Esophagus squamous epithelium (tissue), 5 donors: ENCODE measurements at regions not wholly inside any gene's neighbourhood (a gene's known extent, or its start where the extent isn't known, plus 50 kb on each side); places are given as distances from the start of the nearest gene placed in this dataset.

Experiments
- DNase-seq: peaks from one replicate; lab custom pipeline; 2025; lab: John Stamatoyannopoulos, UW
- H3K27ac ChIP-seq, 4 donors: fragments of 200-600 bp; sonication (generic); one replicate each; pipeline ENCODE4 v1.5.1; 2016 to 2019; ENCODE audit warnings: mild to moderate bottlenecking in 1 of 4
- H3K27me3 ChIP-seq, 4 donors: fragments of 200-600 bp; sonication (generic); 1 replicate in 3 of 4; 2 replicates in 1 of 4; pipeline versions ENCODE4 v1.5.1 to v1.6.0; 2017 to 2021; ENCODE audit warnings: antibody characterized with exemption in 1 of 4
- H3K36me3 ChIP-seq, 3 donors: fragments of 200-600 bp; sonication (generic); one replicate each; pipeline ENCODE4 v1.5.1; 2016 to 2019
- H3K4me1 ChIP-seq, 3 donors: fragments of 200-600 bp; sonication (generic); one replicate each; pipeline ENCODE4 v1.5.1; 2017 to 2019
- H3K4me3 ChIP-seq, 4 donors: fragments of 200-600 bp; sonication (generic); 1 replicate in 3 of 4; 2 replicates in 1 of 4; pipeline ENCODE4 v1.5.1; 2016 to 2019; ENCODE audit warnings: mild to moderate bottlenecking in 2 of 4, moderate library complexity in 1 of 4
- H3K9me3 ChIP-seq, 3 donors: fragments of 200-600 bp; sonication (generic); one replicate each; pipeline ENCODE4 v1.5.1; 2016 to 2019
- POLR2A ChIP-seq, 4 donors: fragments of 450-650 bp; IDR thresholded peaks; one replicate each; pipeline ENCODE4 v1.6.1; 2017; ENCODE audit warnings: antibody characterized with exemption in 4 of 4, mild to moderate bottlenecking in 4 of 4, moderate library complexity in 3 of 4
- WGBS, 2 donors: methylation state at CpG; one replicate each; pipeline ENCODE4 v1.1.5; 2018; 5-methylcytosine and 5-hydroxymethylcytosine counted together
- intact Hi-C: fragments of 100-400 bp; cut with DNase I; formaldehyde crosslinking; loops from one replicate; pipeline ENCODE4 v1.15.0; 2022
- TF ChIP-seq, protein P1 (sequence below), 6 experiments: fragments of 450-650 bp in 4 of 6; fragments of 200-600 bp in 2 of 6; sonication (generic) in 2 of 6; IDR thresholded peaks; one replicate each; pipeline ENCODE4 v1.5.1; 2016 to 2019; ENCODE audit warnings: antibody characterized with exemption in 6 of 6, mild to moderate bottlenecking in 4 of 6, moderate library complexity in 4 of 6
- donor health status: DM: yes; HTN: yes; CAD: no.

DNA sequence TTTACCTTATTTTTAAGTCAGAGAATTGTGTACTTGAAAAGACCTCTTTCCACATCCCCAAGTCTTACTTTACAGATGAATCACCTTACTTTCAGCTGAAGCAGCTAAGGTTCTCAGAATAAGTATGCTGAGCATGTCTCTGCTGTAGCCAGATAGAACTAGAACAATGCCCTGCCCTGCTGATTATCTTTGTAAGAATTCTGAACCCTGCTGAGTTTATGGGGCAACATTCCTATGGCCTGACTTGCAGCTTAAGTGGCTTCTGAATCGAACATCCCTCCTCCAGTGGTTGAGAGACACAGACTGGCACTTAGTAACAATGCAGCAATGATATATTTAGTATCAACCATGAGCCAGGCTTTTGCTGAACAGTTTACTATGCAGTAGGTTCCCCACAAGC is 592.0 kb upstream of the WWC1 start:
- no peak for DNase-seq
- Histone ChIP-seq H3K4me3 (no peak overlapping the region), H3K4me1 (peaks cover 0 to 11% (median 4%) of the 10 kb centered on the region in 3 donors), H3K9me3 (no peaks in the 10 kb centered on the region), H3K27ac (peak overlapping the region; percentile 39 to 65 (median 52)), H3K36me3 (no peaks in the 10 kb centered on the region), H3K27me3 (no peaks in the 10 kb centered on the region)
- TF ChIP-seq POLR2A (IDR thresholded peaks at IDR 0.05) = no peak
- TF ChIP-seq, protein P1, sequence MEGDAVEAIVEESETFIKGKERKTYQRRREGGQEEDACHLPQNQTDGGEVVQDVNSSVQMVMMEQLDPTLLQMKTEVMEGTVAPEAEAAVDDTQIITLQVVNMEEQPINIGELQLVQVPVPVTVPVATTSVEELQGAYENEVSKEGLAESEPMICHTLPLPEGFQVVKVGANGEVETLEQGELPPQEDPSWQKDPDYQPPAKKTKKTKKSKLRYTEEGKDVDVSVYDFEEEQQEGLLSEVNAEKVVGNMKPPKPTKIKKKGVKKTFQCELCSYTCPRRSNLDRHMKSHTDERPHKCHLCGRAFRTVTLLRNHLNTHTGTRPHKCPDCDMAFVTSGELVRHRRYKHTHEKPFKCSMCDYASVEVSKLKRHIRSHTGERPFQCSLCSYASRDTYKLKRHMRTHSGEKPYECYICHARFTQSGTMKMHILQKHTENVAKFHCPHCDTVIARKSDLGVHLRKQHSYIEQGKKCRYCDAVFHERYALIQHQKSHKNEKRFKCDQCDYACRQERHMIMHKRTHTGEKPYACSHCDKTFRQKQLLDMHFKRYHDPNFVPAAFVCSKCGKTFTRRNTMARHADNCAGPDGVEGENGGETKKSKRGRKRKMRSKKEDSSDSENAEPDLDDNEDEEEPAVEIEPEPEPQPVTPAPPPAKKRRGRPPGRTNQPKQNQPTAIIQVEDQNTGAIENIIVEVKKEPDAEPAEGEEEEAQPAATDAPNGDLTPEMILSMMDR (IDR thresholded peaks at IDR 0.05) = no peak
- 0 to 10% methylated on average over 1 of the region's 1 CpG for WGBS, 2 donors
- intact Hi-C loops = no loop called here

DNA sequence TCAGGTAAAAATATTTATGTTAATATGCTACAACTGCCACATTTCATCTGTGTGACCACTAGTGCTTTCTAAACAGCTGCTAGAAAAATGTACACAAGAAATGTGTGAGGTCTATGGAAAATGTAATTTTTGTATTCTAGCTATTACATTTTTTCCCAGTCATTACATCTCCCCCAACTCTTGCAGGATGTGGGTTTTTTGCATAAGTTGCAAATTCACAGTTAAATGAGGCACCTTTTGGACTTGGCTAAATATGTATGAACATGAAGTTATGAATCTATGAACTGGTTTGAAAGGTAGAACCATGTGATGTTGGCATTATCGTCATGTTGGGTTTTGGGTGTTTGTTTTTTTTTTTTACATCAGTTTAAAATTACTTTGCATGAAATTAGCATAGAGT is 590.4 kb upstream of the WWC1 start:
- Histone ChIP-seq H3K4me1 (peaks cover 0 to 11% (median 4%) of the 10 kb centered on the region in 3 donors), H3K4me3 (no peak overlapping the region), H3K27ac (no peak overlapping the region), H3K36me3 (no peaks in the 10 kb centered on the region), H3K27me3 (no peaks in the 10 kb centered on the region), H3K9me3 (no peaks in the 10 kb centered on the region)
- intact Hi-C loops = no loop called here
- TF ChIP-seq, protein P1 (IDR thresholded peaks at IDR 0.05) = no peak
- no peak for TF ChIP-seq POLR2A (IDR thresholded peaks at IDR 0.05)
- DNase-seq = no peak
- 71 to 83% methylated on average over 1 of the region's 1 CpG for WGBS, 2 donors

DNA sequence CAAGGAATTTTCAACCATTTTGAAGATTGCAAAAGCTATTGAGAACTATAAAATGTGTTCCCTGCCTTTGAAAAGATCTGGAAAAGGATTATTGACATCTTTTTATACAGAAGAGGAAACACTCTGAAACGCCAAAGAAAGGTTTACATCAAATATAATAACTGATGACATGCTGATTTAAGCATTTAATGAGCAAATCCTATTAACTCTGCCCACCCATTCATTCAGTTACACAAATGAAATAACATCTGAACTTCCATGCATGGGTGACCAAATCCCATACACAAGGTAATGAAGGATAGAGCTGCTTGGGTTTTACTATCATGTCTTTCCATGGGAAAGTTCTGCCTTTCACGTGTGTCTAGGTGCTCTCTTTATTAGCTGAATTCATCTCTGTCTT is 589.4 kb upstream of the WWC1 start:
- no peak overlapping the region for H3K4me3 ChIP-seq
- no peaks in the 10 kb centered on the region for H3K27me3 ChIP-seq
- WGBS, 2 donors = 59 to 65% methylated on average over 2 of the region's 2 CpGs
- DNase-seq = no peak
- no peak overlapping the region for H3K27ac ChIP-seq
- intact Hi-C loops = no loop called here
- H3K4me1 ChIP-seq = peaks cover 0 to 11% (median 4%) of the 10 kb centered on the region in 3 donors
- no peak for TF ChIP-seq POLR2A (IDR thresholded peaks at IDR 0.05)
- TF ChIP-seq, protein P1 (IDR thresholded peaks at IDR 0.05) = no peak
- H3K9me3 ChIP-seq = no peaks in the 10 kb centered on the region
- H3K36me3 ChIP-seq = no peaks in the 10 kb centered on the region

- intact Hi-C loops = no loop called here
- no peaks in the 10 kb centered on the region for H3K27me3 ChIP-seq
- H3K4me3 ChIP-seq = no peak overlapping the region
- no peaks in the 10 kb centered on the region for H3K4me1 ChIP-seq
- DNase-seq = no peak
- H3K9me3 ChIP-seq = no peaks in the 10 kb centered on the region
- WGBS, 2 donors = 70 to 74% methylated on average over 2 to 3 of the region's 3 CpGs
- H3K27ac ChIP-seq = no peak overlapping the region
- TF ChIP-seq, protein P1 (IDR thresholded peaks at IDR 0.05) = no peak
- no peak for TF ChIP-seq POLR2A (IDR thresholded peaks at IDR 0.05)
- no peaks in the 10 kb centered on the region for H3K36me3 ChIP-seq
Measured at GRCh38 chr5:167708449-167708848, 583.0 kb upstream of the WWC1 start.

GRCh38 chr5:167709625-167710024 is 581.8 kb upstream of the WWC1 start:
- Histone ChIP-seq H3K4me1 (no peaks in the 10 kb centered on the region), H3K27me3 (no peaks in the 10 kb centered on the region), H3K9me3 (no peaks in the 10 kb centered on the region), H3K4me3 (no peak overlapping the region), H3K36me3 (no peaks in the 10 kb centered on the region), H3K27ac (no peak overlapping the region)
- TF ChIP-seq, protein P1 (IDR thresholded peaks at IDR 0.05) = no peak
- no peak for TF ChIP-seq POLR2A (IDR thresholded peaks at IDR 0.05)
- WGBS, 2 donors = 83 to 85% methylated on average over 4 of the region's 4 CpGs
- intact Hi-C loops = no loop called here
- no peak for DNase-seq
